ENCODE measurements at regions not wholly inside any gene's neighbourhood (a gene's known extent, or its start where the extent isn't known, plus 50 kb on each side); places are given as distances from the start of the nearest gene placed in this dataset.

DNA sequence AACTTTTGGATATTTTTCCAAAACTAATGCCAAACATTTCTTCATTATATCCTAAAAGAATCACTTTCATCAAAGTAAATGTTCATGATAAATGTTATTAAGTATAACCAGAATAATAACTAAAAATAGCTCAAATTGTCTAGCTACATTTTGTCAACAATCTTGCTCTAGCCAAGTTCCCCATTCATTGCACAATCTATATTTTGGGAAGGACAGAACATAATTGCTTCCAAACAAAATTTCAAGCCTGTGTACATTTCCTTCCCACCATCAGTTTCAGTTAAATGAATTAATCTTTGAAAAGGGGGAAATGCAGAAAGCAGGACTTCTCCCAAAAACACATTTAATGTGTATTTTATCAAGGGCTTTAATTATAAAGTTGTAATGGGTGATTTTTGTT, 98.0 kb upstream of the PLEKHG7 start:
- H3K27ac ChIP-seq (ENCODE audit: low read length) = no peak overlapping the region
- no peak for DNase-seq
- H3K4me2 ChIP-seq (ENCODE audit: low read depth, low read length) = no peak overlapping the region

GRCh38 chr12:92603741-92604432, 98.9 kb upstream of the PLEKHG7 start:
- H3K36me3 ChIP-seq (replicated peaks; ENCODE audit: insufficient read depth, low read length) = no peaks in the 10 kb centered on the region
- DNase-seq = no peak
- H3K9me3 ChIP-seq (replicated peaks; ENCODE audit: insufficient read depth, low read length) = no peaks in the 10 kb centered on the region
- no peaks in the 10 kb centered on the region for H3K9me2 ChIP-seq (replicated peaks; ENCODE audit: insufficient read depth, low read length)
- H3K4me2 ChIP-seq (ENCODE audit: low read depth, low read length) = no peak overlapping the region
- no peaks in the 10 kb centered on the region for H3F3A ChIP-seq (ENCODE audit: insufficient read depth, low read length)
- no peak overlapping the region for H3K9ac ChIP-seq (ENCODE audit: low read length)
- no peak overlapping the region for H2AFZ ChIP-seq (ENCODE audit: low read length)
- no peaks in the 10 kb centered on the region for H3K27me3 ChIP-seq (replicated peaks; ENCODE audit: insufficient read depth, low read length)
- no peaks in the 10 kb centered on the region for H4K20me1 ChIP-seq (ENCODE audit: insufficient read depth, low read length)
- H3K79me2 ChIP-seq (ENCODE audit: low read length) = no peaks in the 10 kb centered on the region
- TF ChIP-seq EZH2phosphoT487 (IDR thresholded peaks at IDR 0.05; ENCODE audit: low read length) (no peak), EZH2 (optimal IDR thresholded peaks at IDR 0.05; ENCODE audit: low read depth, low read length) (no peak)
- TF ChIP-seq, protein P1, sequence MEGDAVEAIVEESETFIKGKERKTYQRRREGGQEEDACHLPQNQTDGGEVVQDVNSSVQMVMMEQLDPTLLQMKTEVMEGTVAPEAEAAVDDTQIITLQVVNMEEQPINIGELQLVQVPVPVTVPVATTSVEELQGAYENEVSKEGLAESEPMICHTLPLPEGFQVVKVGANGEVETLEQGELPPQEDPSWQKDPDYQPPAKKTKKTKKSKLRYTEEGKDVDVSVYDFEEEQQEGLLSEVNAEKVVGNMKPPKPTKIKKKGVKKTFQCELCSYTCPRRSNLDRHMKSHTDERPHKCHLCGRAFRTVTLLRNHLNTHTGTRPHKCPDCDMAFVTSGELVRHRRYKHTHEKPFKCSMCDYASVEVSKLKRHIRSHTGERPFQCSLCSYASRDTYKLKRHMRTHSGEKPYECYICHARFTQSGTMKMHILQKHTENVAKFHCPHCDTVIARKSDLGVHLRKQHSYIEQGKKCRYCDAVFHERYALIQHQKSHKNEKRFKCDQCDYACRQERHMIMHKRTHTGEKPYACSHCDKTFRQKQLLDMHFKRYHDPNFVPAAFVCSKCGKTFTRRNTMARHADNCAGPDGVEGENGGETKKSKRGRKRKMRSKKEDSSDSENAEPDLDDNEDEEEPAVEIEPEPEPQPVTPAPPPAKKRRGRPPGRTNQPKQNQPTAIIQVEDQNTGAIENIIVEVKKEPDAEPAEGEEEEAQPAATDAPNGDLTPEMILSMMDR (IDR thresholded peaks at IDR 0.05; ENCODE audit: low read length) = no peak
- no peak overlapping the region for H3K4me3 ChIP-seq (ENCODE audit: low read length)
- no peak overlapping the region for H3K27ac ChIP-seq (ENCODE audit: low read length)
- H3K4me1 ChIP-seq (ENCODE audit: low read length) = no peaks in the 10 kb centered on the region

More for the DNA sequence above, 98.0 kb upstream of the PLEKHG7 start:
- H3K9ac ChIP-seq (ENCODE audit: low read length) = no peak overlapping the region
- no peaks in the 10 kb centered on the region for H3K79me2 ChIP-seq (ENCODE audit: low read length)
- H3K27me3 ChIP-seq (replicated peaks; ENCODE audit: insufficient read depth, low read length) = no peaks in the 10 kb centered on the region
- no peak overlapping the region for H3K4me3 ChIP-seq (ENCODE audit: low read length)
- H3K4me1 ChIP-seq (ENCODE audit: low read length) = no peaks in the 10 kb centered on the region
- no peak overlapping the region for H2AFZ ChIP-seq (ENCODE audit: low read length)
- TF ChIP-seq EZH2 (optimal IDR thresholded peaks at IDR 0.05; ENCODE audit: low read depth, low read length) (no peak), EZH2phosphoT487 (IDR thresholded peaks at IDR 0.05; ENCODE audit: low read length) (no peak)
- TF ChIP-seq, protein P1 (IDR thresholded peaks at IDR 0.05; ENCODE audit: low read length) = no peak
- H3K9me2 ChIP-seq (replicated peaks; ENCODE audit: insufficient read depth, low read length) = no peaks in the 10 kb centered on the region
- no peaks in the 10 kb centered on the region for H3K36me3 ChIP-seq (replicated peaks; ENCODE audit: insufficient read depth, low read length)
- no peaks in the 10 kb centered on the region for H3F3A ChIP-seq (ENCODE audit: insufficient read depth, low read length)
- H3K9me3 ChIP-seq (replicated peaks; ENCODE audit: insufficient read depth, low read length) = no peaks in the 10 kb centered on the region
- H4K20me1 ChIP-seq (ENCODE audit: insufficient read depth, low read length) = no peaks in the 10 kb centered on the region

- Histone ChIP-seq H3K36me3 (replicated peaks; ENCODE audit: insufficient read depth, low read length) (no peaks in the 10 kb centered on the region), H3K27ac (ENCODE audit: low read length) (no peak overlapping the region), H3K9ac (ENCODE audit: low read length) (no peak overlapping the region), H3K4me3 (ENCODE audit: low read length) (no peak overlapping the region), H3K9me2 (replicated peaks; ENCODE audit: insufficient read depth, low read length) (no peaks in the 10 kb centered on the region), H3K27me3 (replicated peaks; ENCODE audit: insufficient read depth, low read length) (no peaks in the 10 kb centered on the region), H3F3A (ENCODE audit: insufficient read depth, low read length) (no peaks in the 10 kb centered on the region), H3K4me1 (ENCODE audit: low read length) (no peaks in the 10 kb centered on the region), H4K20me1 (ENCODE audit: insufficient read depth, low read length) (no peaks in the 10 kb centered on the region), H3K79me2 (ENCODE audit: low read length) (no peaks in the 10 kb centered on the region), H3K9me3 (replicated peaks; ENCODE audit: insufficient read depth, low read length) (no peaks in the 10 kb centered on the region), H3K4me2 (ENCODE audit: low read depth, low read length) (no peak overlapping the region), H2AFZ (ENCODE audit: low read length) (no peak overlapping the region)
- TF ChIP-seq, protein P1 (IDR thresholded peaks at IDR 0.05; ENCODE audit: low read length) = no peak
- TF ChIP-seq EZH2 (optimal IDR thresholded peaks at IDR 0.05; ENCODE audit: low read depth, low read length) (no peak), EZH2phosphoT487 (IDR thresholded peaks at IDR 0.05; ENCODE audit: low read length) (no peak)
- no peak for DNase-seq
Measured at GRCh38 chr12:92602930-92603623, 99.7 kb upstream of the PLEKHG7 start.
